GM18499 (cell line): ENCODE measurements at regions not wholly inside any gene's neighbourhood (a gene's known extent, or its start where the extent isn't known, plus 50 kb on each side); places are given as distances from the start of the nearest gene placed in this dataset.

Source experiments
- ATAC-seq: cut with Tn5 transposase; IDR thresholded peaks from one replicate; pipeline ENCODE4 v1.9.1; 2021; ENCODE audit warnings: moderate number of reproducible peaks; ENCODE audit not compliant: insufficient read depth, unreplicated experiment

DNA sequence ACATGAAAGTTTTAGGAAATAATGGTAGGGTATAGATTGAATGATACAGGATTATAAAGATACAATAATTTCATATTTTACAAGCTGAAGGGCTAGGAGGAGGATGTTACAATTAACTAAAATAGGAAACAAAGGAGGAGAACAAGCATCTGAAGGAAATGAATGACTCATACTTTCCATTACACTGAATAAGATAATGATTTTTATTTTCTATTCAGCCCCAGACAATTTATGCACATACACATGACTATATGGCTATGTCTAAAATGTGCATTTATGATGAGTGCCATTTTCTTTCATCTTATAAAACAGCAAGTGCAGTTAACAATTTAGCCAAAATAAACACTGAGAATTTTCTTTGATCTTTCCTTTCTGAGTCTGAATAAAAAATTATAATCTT lies 994.6 kb upstream of the ADGRB3 start:
- ATAC-seq = no peak

GRCh38 chr6:67639161-67639560 lies 995.9 kb upstream of the ADGRB3 start:
- no peak for ATAC-seq

- ATAC-seq = no peak
Measured at GRCh38 chr6:67634199-67634598, 1000.9 kb upstream of the ADGRB3 start.

- ATAC-seq = no peak
Measured at GRCh38 chr6:67633058-67633457, 1002.0 kb upstream of the ADGRB3 start.

- no peak for ATAC-seq
Measured at GRCh38 chr6:67630146-67630545, 1004.9 kb upstream of the ADGRB3 start.

DNA sequence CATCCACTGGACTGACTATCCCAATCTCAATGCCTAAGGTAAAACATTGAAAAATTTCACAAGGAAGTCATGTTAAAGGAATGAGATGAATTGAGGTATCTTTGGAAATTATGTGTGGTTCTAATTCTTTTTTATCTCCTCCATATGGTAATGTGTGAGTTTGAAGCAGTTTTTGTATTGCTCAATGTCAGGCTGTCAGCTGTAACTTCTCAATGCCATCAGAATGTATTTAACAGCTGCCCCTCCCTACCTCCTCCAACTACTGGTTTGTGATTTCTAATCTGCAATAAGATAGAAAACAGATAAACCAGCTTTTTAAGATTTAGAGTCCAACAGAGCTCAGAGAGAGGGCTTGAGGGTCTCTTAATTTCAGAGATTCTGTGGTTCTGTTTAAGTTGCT lies 1005.8 kb upstream of the ADGRB3 start:
- no peak for ATAC-seq

DNA sequence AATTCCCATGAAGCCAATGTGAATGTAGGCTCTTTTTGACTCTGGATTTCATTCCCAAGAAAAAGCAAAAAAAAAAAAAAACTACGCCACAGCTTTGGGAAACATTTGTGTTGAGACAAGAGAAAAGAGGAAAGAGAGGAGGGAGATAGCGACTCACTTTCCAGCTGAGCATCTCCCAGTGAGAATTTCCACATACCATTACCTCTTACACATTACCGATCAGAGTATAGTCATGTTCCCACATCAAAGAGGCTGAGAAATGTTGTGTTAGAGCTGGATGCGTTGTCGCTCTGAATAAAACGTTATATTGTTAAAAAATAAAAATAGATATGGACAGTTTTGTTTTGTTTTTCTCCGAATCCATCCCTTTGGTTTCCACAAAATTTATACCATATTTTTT lies 1019.3 kb upstream of the ADGRB3 start:
- no peak for ATAC-seq

GRCh38 chr6:67608099-67608749 lies 1026.9 kb upstream of the ADGRB3 start:
- ATAC-seq = no peak

GRCh38 chr6:67606906-67607828 lies 1027.9 kb upstream of the ADGRB3 start:
- ATAC-seq = no peak

GRCh38 chr6:67594366-67594765 lies 1040.7 kb upstream of the ADGRB3 start:
- no peak for ATAC-seq

- ATAC-seq = no peak
Measured at GRCh38 chr6:67593247-67593646, 1041.8 kb upstream of the ADGRB3 start.

DNA sequence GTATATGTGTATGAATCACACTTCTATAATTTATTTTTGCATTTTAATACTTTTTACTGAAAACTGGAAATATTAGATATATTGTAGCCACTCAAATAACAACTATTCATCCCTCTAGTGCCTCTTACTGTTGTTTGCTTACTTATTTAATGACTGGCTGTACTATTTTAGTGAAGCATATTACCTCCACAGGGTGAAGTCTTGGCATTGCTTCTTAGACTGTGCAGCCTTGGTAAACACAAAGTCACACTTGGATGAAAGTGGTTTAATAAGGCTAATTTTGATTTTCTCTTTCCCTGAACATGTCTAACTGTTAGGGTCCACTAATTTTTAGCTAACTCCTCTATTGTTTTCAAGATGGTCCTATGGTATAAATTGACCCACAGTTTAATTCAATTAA lies 1043.2 kb upstream of the ADGRB3 start:
- no peak for ATAC-seq

DNA sequence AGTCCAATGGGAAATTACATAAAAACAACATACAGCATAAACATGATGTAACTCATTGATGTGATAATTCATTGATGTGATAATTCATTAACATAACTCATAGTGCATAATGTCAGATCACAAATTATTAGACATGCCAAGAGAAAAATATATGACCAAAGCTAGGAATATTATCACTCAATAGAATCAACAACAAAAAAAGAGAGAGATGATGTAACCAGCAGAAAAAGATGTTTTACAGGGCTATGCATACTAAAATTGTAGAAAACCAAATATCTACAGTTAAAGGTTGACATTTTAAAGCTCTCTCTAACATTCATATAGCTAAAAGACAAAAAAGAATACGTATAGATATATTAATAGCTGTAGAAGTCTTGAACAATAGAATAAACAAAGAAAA lies 1067.2 kb upstream of the ADGRB3 start:
- ATAC-seq = no peak

GRCh38 chr6:67563671-67564070 lies 1071.4 kb upstream of the ADGRB3 start:
- no peak for ATAC-seq

DNA sequence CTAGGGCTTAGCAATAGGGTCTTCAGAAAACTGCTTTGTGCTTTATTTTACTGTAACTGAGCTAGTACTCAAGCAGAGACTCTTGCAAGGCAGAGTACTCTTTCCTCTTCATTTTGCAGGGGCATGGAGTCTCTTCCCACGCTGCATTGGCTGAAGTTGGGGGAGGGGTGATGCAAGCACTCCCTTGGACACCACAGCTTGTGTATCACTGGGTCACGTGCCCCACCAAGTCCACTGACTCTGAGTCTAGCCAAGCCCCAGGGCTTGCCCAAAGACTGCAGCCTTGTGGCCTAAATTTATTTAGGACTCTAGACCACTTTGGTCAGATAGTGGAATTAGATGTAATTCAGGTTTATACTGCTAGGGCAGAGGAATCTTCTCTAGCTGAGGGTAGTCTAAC lies 1075.0 kb upstream of the ADGRB3 start:
- ATAC-seq = no peak

DNA sequence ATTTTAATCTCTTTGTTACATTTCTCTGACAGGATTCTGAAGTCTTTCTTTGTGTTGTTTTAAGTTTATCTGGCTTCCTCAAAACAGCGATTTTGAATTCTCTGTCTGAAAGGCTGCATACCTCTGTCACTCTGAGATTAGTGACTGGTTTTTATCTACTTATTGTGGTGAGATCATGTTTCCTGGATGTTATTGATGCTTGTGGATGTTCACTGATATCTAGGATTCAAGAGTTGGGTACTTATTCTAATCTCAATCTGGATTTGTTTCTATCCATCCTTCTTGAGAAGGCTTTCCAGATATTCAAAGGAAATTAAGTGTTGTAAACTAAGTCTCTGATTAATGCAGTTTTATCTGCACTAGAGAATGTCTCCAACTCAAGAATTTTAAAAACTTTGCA lies 1076.1 kb upstream of the ADGRB3 start:
- ATAC-seq = no peak

DNA sequence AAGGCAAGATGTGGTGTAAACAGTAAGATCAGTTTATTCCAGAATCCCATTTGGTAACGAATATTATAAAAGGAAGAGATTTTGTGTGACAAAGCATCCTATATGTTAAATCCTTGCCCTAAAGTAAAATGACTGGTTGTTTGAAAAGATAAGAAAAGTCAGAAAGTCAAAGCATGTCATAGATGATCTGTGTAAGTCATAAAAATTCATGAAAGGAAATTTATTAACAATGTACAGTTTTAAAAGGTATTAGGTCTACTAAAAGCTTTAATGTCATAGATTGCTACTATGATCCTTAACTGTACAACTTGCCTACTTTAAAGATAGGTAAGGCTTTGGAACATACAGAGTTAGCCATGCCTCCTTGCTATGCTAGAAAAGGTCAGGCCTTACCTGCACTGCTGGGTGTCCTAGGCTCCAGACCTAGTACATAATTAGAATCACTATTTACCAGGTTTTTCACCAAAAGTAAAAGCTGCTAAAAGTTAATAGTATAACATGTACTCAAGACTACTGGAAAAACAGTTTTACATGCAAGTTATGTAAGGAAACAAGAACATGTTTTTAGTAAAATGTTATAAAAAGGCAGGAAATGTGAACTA lies 1090.1 kb upstream of the ADGRB3 start:
- ATAC-seq = no peak

DNA sequence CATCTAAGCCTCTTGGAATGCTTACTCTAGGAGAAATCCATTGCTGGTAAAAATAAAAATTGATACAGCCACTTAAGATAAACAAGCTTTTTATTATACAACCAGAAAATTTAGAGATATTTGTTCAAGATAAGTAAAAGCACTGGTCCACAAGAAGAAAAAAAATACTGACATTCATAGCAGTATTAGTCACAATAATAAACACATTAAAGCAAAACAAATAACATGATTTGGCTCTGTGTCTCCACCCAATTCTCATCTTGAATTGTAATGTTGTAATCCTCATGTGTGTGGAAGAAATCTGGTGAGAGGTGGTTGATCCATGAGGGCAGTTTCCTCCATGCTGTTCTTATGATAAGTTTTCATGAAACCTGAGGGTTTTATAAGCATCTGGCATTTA lies 1093.5 kb upstream of the ADGRB3 start:
- no peak for ATAC-seq

DNA sequence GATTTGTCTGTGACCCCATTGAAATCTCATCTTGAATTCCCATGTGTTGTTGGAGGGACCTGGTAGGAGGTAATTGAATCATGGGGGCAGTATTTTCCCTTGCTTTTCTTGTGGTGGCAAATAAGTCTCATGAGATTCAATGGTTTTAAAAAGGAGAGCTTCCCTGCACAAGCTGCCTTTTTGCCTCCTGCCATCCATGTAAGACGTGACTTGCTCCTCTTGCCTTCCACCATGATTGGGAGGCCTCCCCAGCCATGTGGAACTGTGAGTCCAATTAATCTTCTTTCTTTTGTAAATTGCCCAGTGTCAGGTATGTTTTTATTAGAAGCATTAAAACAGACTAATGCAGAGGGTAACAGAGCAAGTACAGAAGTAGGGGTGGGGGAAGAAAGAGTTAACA lies 1097.0 kb upstream of the ADGRB3 start:
- ATAC-seq = no peak

DNA sequence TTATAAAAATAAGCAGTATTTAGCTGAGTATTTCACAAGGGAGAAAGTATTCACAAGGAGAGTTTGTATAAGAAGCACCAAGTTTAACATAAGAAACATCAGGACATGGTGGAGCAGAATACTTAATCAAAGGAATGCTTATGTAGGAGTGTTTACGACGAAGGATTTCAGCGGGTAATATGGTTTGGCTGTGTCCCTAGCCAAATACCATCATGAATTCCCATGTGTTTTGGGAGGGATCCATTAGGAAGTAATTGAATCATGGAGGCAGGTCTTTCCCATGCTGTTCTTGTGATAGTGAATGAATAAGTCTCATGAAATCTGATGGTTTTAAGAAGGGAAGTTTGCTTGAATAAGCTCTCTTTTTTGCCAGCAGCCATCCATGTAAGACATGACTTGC lies 1099.1 kb upstream of the ADGRB3 start:
- no peak for ATAC-seq

GRCh38 chr6:67506352-67506751 lies 1128.7 kb upstream of the ADGRB3 start:
- ATAC-seq = no peak
